Fibroblast of skin of back (primary cell): ENCODE measurements at regions not wholly inside any gene's neighbourhood (a gene's known extent, or its start where the extent isn't known, plus 50 kb on each side); places are given as distances from the start of the nearest gene placed in this dataset.

ENCODE experiments used
- DNase-seq: peaks from one replicate; pipeline ENCODE4 v3.0.0-alpha.2; 2013

DNA sequence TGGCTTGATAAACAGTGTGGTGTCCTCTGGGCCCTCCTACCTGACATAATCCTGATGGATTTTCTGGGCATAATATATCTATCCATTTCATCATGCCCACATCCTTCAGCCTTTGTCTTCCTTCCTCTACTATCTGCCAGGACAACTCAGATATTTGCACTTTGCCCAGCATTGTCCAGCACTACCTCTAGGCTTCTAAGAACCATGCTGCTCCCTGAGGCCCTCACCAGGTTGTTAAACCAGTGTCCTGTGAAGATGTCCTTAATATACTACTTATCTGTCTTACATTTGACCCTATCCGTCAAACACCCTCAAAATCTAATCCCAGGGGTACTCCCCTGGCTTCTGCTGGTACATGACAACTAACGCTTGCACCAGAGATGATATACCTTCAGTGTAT lies 58.2 kb upstream of the MAML3 start:
- DNase-seq: no peak

DNA sequence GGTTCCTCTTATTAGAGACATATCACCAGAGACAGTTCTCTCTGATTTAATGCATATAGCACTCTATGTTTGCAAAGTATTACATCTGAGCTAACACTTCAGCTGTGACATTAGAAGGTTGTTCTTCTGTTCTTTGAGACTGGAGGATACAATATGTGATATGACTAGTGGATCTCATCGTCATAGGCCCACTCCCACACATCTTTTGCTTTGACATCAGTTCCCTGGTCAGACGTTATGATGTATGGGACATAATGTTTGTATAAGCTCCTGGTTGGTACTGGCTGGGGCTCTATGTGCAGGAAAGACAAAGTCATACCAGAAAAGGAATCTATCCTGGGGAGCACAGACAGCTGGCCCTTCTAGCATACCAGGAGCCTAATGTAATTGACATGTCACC lies 57.7 kb upstream of the MAML3 start:
- DNase-seq: no peak

DNA sequence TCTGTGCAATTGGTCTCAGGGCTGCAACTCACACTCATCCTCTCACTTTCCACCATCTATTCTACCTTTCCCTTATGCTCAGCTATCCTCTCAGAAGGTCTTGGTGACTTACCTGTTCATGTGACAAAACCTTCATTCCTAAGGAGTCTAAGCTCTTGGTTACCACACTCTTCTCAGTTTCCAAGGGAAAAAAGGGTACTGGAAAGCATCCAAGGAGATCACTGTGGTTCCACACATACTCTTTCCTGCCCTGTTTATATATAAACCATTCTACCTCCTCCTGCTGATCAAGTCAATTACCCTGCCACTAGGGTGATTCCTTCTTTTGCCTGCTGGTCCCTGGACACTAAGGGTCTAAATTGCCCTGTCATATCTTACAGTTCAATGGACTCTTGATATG lies 57.2 kb upstream of the MAML3 start:
- no peak for DNase-seq

DNA sequence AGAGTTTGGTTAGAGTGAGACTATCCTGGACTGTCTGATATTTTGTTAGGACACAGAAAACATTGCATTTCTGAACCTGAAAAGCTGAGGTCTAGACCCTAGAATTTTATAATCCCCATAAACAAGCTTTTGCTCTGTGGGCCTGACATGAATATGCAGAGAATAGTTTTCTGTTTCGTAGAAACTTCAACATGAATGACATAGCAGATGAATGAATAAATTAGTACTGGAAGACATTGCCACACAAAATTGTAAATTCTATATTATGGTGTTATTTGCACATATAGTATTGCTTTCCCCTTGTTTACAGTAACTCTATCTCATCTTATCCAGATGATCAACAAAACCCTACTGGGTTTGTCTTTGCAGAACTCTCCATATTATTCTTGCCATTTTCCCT lies 54.9 kb upstream of the MAML3 start:
- no peak for DNase-seq
